Liver (tissue), 3 donors: ENCODE measurements at regions not wholly inside any gene's neighbourhood (a gene's known extent, or its start where the extent isn't known, plus 50 kb on each side); places are given as distances from the start of the nearest gene placed in this dataset.

Source experiments
- EGR1 ChIP-seq, 2 donors: IDR thresholded peaks; 2 replicates each; pipeline ENCODE4 v1.6.1; 2016 to 2018; ENCODE audit warnings: antibody characterized with exemption in 2 of 2, low read depth in 2 of 2
- FOXA1 ChIP-seq: IDR thresholded peaks from 2 replicates; pipeline ENCODE4 v1.6.1; 2016; ENCODE audit warnings: antibody characterized with exemption
- REST ChIP-seq: IDR thresholded peaks from 2 replicates; pipeline ENCODE4 v1.6.1; 2016; ENCODE audit warnings: antibody characterized with exemption, mild to moderate bottlenecking
- SP1 ChIP-seq: IDR thresholded peaks from 2 replicates; pipeline ENCODE4 v1.6.1; 2018; ENCODE audit warnings: antibody characterized with exemption, mild to moderate bottlenecking
- TAF1 ChIP-seq: conservative IDR thresholded peaks from 2 replicates; pipeline ENCODE4 v1.6.1; 2016; ENCODE audit warnings: antibody characterized with exemption, mild to moderate bottlenecking
- YY1 ChIP-seq: IDR thresholded peaks from 2 replicates; pipeline ENCODE4 v1.6.1; 2016; ENCODE audit warnings: antibody characterized with exemption, mild to moderate bottlenecking
- TF ChIP-seq, protein P1 (sequence below): fragments of 150-350 bp; IDR thresholded peaks from 2 replicates; pipeline ENCODE4 v1.5.1; 2017; ENCODE audit warnings: improper control_type of control experiment, low read depth, low read length; ENCODE audit not compliant: missing input control
- donor health status: healthy.
- donor health status: healthy.

DNA sequence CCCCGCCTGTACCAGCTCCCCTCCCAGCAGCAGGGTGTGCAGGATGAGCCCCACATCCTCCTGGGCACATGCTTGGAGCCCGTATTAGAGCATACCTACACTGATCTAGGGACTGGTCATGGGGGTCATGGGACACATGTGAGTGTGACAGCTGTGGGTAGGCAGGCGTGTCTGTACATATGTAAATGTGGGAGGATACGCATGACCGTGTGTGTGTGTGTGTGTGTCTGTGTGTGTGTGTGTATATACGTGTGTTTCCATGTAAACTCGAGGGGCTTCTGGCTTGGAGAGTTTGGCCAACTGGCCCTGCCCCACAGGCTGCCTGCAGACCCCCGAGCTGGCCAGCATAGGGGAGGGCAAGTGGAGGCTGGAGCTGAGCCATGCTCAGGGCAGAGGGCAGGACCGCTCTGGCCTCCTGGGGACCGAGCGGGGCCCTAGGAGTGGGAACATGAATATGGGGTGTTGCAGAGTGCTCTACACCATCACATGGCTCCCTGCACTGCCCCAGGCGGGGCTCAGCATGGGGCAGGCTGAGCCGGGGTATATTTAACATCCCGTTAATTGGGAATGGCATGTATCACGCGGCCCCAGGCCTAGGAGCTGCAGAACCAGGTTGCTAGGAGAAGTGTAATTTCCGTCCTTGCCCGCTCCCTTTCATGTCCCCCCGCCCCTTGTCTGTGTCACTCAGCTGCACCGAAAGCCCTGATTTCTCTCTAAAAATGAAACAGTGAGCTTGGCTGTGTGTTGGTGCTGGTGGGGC, 152.7 kb upstream of the PCBD1 start:
- TF ChIP-seq, protein P1, sequence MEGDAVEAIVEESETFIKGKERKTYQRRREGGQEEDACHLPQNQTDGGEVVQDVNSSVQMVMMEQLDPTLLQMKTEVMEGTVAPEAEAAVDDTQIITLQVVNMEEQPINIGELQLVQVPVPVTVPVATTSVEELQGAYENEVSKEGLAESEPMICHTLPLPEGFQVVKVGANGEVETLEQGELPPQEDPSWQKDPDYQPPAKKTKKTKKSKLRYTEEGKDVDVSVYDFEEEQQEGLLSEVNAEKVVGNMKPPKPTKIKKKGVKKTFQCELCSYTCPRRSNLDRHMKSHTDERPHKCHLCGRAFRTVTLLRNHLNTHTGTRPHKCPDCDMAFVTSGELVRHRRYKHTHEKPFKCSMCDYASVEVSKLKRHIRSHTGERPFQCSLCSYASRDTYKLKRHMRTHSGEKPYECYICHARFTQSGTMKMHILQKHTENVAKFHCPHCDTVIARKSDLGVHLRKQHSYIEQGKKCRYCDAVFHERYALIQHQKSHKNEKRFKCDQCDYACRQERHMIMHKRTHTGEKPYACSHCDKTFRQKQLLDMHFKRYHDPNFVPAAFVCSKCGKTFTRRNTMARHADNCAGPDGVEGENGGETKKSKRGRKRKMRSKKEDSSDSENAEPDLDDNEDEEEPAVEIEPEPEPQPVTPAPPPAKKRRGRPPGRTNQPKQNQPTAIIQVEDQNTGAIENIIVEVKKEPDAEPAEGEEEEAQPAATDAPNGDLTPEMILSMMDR: no peak
- no peak for TF ChIP-seq REST
- no peak for TF ChIP-seq TAF1
- TF ChIP-seq YY1: no peak
- no peak for TF ChIP-seq EGR1 (IDR thresholded peaks at IDR 0.05; ENCODE audit: low read depth in 2 of 2)
- TF ChIP-seq SP1: no peak
- TF ChIP-seq FOXA1: no peak
